ENCODE measurements at regions not wholly inside any gene's neighbourhood (a gene's known extent, or its start where the extent isn't known, plus 50 kb on each side); places are given as distances from the start of the nearest gene placed in this dataset.

- in situ Hi-C loops (cut with HindIII; ENCODE audit: low pct_ligation_motif_present, low sequenced_read_pairs), result no loop called here
Measured at GRCh38 chr14:71444030-71444822, 488.0 kb upstream of the RGS6 start.

DNA sequence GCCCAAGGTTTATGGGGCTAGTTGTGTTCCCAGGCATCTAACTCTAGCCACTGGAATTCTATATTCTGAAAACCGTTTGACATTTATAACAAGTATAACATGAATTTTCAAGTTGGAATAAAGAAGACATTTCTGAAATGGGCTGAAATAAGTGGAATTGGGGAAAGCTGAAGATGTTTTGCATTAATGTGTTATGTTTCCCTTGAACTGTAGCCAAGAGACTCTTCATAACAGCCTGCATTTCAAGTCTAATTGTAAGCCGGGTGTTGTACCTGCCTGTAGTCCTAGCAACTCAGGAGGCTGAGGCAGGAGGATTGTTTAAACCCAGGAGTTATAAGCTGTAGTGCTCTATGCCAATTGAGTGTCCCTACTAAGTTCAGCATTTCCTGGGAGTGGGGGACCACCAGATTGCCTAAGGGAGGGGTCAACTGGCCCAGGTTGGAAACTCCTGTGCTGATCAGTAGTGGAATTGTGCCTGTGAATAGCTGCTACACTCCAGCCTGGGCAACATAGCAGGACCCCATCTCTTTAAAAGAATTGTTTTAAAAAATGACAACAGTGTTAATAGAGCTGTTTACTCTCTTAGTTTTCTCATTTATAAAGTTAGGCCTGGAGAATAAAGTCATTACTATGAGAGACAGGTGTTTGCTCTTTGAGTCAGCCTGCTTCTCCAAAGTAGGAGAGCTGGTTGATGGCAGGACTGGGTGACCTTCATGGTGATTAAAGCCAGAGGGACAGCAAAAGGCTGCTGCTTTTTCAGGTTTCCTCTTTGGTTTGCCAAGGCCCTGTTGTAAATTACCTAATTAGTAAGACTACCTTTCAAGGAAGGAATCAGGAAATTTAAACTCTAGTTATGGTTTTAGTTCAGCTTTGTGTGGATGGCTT, 483.6 kb upstream of the RGS6 start:
- in situ Hi-C loops (cut with HindIII; ENCODE audit: low pct_ligation_motif_present, low sequenced_read_pairs), result no loop called here
- Histone ChIP-seq H3K4me3 (ENCODE audit: low read depth, low read length) (no peak overlapping the region), H3K36me3 (replicated peaks) (no peaks in the 10 kb centered on the region), H3K27ac (no peak overlapping the region), H3K27me3 (replicated peaks) (no peaks in the 10 kb centered on the region)
- TF ChIP-seq, protein P1, sequence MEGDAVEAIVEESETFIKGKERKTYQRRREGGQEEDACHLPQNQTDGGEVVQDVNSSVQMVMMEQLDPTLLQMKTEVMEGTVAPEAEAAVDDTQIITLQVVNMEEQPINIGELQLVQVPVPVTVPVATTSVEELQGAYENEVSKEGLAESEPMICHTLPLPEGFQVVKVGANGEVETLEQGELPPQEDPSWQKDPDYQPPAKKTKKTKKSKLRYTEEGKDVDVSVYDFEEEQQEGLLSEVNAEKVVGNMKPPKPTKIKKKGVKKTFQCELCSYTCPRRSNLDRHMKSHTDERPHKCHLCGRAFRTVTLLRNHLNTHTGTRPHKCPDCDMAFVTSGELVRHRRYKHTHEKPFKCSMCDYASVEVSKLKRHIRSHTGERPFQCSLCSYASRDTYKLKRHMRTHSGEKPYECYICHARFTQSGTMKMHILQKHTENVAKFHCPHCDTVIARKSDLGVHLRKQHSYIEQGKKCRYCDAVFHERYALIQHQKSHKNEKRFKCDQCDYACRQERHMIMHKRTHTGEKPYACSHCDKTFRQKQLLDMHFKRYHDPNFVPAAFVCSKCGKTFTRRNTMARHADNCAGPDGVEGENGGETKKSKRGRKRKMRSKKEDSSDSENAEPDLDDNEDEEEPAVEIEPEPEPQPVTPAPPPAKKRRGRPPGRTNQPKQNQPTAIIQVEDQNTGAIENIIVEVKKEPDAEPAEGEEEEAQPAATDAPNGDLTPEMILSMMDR (IDR thresholded peaks at IDR 0.05; ENCODE audit: low read depth, low read length, missing control alignments), result no peak
- no peak for DNase-seq

More at GRCh38 chr14:71444030-71444822, 488.0 kb upstream of the RGS6 start:
- H3K36me3 ChIP-seq (replicated peaks), result no peaks in the 10 kb centered on the region
- TF ChIP-seq, protein P1 (IDR thresholded peaks at IDR 0.05; ENCODE audit: low read depth, low read length, missing control alignments), result no peak
- no peak overlapping the region for H3K27ac ChIP-seq
- H3K4me3 ChIP-seq (ENCODE audit: low read depth, low read length), result no peak overlapping the region
- DNase-seq, result no peak
- H3K27me3 ChIP-seq (replicated peaks), result no peaks in the 10 kb centered on the region

GRCh38 chr14:71449316-71450055, 482.7 kb upstream of the RGS6 start:
- no peak for DNase-seq
- H3K27ac ChIP-seq, result no peak overlapping the region
- in situ Hi-C loops (cut with HindIII; ENCODE audit: low pct_ligation_motif_present, low sequenced_read_pairs), result no loop called here
- no peaks in the 10 kb centered on the region for H3K27me3 ChIP-seq (replicated peaks)
- no peak overlapping the region for H3K4me3 ChIP-seq (ENCODE audit: low read depth, low read length)
- TF ChIP-seq, protein P1 (IDR thresholded peaks at IDR 0.05; ENCODE audit: low read depth, low read length, missing control alignments), result no peak
- no peaks in the 10 kb centered on the region for H3K36me3 ChIP-seq (replicated peaks)

DNA sequence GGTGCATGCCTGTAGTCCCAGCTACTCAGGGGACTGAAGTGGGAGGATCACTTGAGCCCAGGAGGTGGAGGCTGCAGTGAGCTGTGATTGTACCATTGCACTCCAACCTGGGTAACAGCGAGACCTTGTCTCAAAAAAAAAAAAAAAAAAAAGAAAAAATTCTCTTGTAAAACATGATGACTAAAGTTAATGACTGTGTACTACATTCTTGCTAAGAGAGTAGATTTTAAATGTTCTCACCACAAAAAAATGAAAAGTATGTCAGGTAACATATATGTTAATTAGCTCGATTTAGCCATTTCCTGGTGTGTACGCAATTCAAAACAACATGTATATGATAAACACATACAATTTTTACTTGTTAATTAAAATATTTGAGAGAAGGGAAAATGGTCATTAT, 480.7 kb upstream of the RGS6 start:
- DNase-seq, result no peak
- Histone ChIP-seq H3K4me3 (ENCODE audit: low read depth, low read length) (no peak overlapping the region), H3K27me3 (replicated peaks) (no peaks in the 10 kb centered on the region), H3K27ac (no peak overlapping the region), H3K36me3 (replicated peaks) (no peaks in the 10 kb centered on the region)
- in situ Hi-C loops (cut with HindIII; ENCODE audit: low pct_ligation_motif_present, low sequenced_read_pairs), result no loop called here
- TF ChIP-seq, protein P1 (IDR thresholded peaks at IDR 0.05; ENCODE audit: low read depth, low read length, missing control alignments), result no peak

GRCh38 chr14:71452539-71452938, 479.7 kb upstream of the RGS6 start:
- TF ChIP-seq, protein P1 (IDR thresholded peaks at IDR 0.05; ENCODE audit: low read depth, low read length, missing control alignments), result no peak
- no peak for DNase-seq
- Histone ChIP-seq H3K27me3 (replicated peaks) (no peaks in the 10 kb centered on the region), H3K36me3 (replicated peaks) (no peaks in the 10 kb centered on the region), H3K27ac (no peak overlapping the region), H3K4me3 (ENCODE audit: low read depth, low read length) (no peak overlapping the region)
- in situ Hi-C loops (cut with HindIII; ENCODE audit: low pct_ligation_motif_present, low sequenced_read_pairs), result no loop called here

All from brain microvascular endothelial cell (primary cell).